ENCODE measurements at regions not wholly inside any gene's neighbourhood (a gene's known extent, or its start where the extent isn't known, plus 50 kb on each side); places are given as distances from the start of the nearest gene placed in this dataset.
A peak's percentile ranks its signal among the peaks of the same experiment; 100 is the strongest.

DNA sequence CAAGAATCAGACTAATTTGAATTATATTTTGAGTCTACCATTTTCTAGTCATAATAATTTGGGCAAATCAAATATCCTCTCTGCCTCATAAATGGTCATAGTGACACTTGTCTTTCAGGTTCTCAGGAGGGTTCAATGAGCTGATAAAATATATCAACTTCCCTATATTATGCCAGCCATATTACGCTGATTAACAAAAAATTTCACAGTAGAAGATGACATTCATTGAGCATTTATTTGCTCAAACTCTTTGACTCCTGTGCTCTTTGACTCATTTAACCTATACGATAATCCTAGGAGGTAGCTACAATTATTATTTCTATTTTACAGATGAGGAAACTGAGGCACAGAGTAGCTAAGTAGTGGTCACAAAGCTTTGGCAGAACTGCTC is 60.0 kb upstream of the CCDC91 start:
- Histone ChIP-seq H3K27me3 (ENCODE audit: insufficient read depth, low read length) (no peaks in the 10 kb centered on the region), H4K20me1 (ENCODE audit: insufficient read depth) (no peaks in the 10 kb centered on the region), H3K79me2 (ENCODE audit: insufficient read depth, low read length) (no peaks in the 10 kb centered on the region), H3K9me3 (ENCODE audit: control insufficient read depth in 1 of 2, insufficient read depth in 1 of 2, low read depth in 1 of 2, low read length in 2 of 2) (no peaks in the 10 kb centered on the region), H3K36me3 (ENCODE audit: control insufficient read depth in 1 of 2, insufficient read depth in 2 of 2, low read length in 2 of 2) (no peaks in the 10 kb centered on the region), H3K27ac (ENCODE audit: low read depth, low read length) (no peak overlapping the region), H3K9ac (ENCODE audit: low read length) (no peak overlapping the region), H3K4me2 (ENCODE audit: low read length) (peak overlapping the region; percentile 17; the same call in 1 of the 2 replicates), H3K4me3 (replicated peaks in 1 of 2; ENCODE audit: low read depth in 1 of 2, low read length in 2 of 2) (no peak overlapping the region), H2AFZ (ENCODE audit: low read depth, low read length, poor library complexity, severe bottlenecking) (no peak overlapping the region), H3K9me2 (ENCODE audit: insufficient read depth) (no peaks in the 10 kb centered on the region), H3K4me1 (ENCODE audit: control insufficient read depth in 1 of 2, insufficient read depth in 2 of 2, low read length in 2 of 2) (peaks cover 0 to 8% of the 10 kb centered on the region in 2 experiments; a peak in 2 of 4 replicates)
- TF ChIP-seq ZNF274 (IDR thresholded peaks at IDR 0.05; ENCODE audit: low read depth, low read length) (no peak), SRF (IDR thresholded peaks at IDR 0.05; ENCODE audit: low read depth) (no peak), ELF1 (IDR thresholded peaks at IDR 0.05; ENCODE audit: borderline replicate concordance, low read depth) (no peak), CEBPB (IDR thresholded peaks at IDR 0.05; ENCODE audit: low read depth) (no peak)
- TF ChIP-seq, protein P1, sequence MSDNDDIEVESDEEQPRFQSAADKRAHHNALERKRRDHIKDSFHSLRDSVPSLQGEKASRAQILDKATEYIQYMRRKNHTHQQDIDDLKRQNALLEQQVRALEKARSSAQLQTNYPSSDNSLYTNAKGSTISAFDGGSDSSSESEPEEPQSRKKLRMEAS (IDR thresholded peaks at IDR 0.05), result no peak
- intact Hi-C loops (cut with micrococcal nuclease), result no loop called here
- ChIA-PET RAD21 (ENCODE audit: low non-redundant PET in 1 of 2, low total read pairs in 2 of 2, uncharacterized antibody in 2 of 2, unreplicated experiment in 2 of 2) (no interaction called here), CTCF (interaction anchor here (1.1 kb wide), 1 partner anchor 20 kb away, joined by 3 read pairs; no protein-coding TSS in a partner anchor), POLR2A (interaction anchor here (1.0 kb wide), 1 partner anchor 21 kb away, joined by 4 read pairs; no protein-coding TSS in a partner anchor)
- ATAC-seq (no peak), DNase-seq (ENCODE audit: low read depth, low spot score) (no peak)
- BruUV-seq (replicated peaks), result no TSS peak

DNA sequence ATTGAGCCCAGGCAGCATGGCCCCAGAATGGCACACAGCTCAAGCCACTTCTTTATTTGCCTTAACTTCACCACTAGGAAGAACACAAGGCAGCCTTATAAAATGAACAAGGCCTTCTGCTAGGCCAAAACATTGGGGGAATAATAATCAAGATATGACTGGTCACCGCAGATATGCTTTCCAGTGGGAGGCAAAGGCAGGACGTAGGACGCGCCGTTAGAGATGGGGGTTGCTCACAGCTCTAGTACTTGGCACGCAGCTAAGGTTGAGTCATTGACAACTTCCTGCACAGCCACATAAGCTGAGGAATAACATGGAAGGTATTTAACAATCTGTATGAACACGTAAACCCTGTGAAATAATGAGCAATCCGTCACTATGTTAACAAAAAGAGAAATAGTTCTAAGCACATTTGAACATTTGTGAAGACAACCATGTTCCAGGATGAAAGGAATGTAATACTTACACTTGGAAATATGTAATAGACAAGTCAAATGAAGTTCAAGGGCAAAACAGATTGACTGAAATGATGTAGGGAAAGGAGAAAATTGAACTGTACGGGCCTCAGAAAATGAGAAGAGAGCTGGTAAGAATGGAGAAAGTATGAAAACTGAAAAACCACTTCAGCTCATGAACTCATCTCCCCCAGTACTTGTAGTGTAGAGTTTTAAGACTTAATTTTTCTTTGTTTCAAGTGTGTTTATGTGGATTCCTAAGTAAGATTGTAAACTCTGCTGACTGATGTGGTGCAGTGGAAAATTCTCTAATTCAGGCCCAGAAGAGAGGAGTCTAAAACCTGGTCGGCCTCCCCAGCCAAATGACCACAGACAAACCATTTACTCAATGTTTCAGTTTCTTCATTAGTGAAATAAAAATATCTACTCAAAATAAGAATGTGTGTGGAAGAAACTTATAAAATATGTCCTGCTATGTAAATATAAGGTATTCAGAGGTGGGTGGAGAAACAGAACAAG is 59.3 kb upstream of the CCDC91 start:
- no peak overlapping the region for H3K9ac ChIP-seq (ENCODE audit: low read length)
- H4K20me1 ChIP-seq (ENCODE audit: insufficient read depth), result no peaks in the 10 kb centered on the region
- H3K9me3 ChIP-seq (ENCODE audit: control insufficient read depth in 1 of 2, insufficient read depth in 1 of 2, low read depth in 1 of 2, low read length in 2 of 2), result no peaks in the 10 kb centered on the region
- CTCF ChIA-PET, result interaction anchor here (1.1 kb wide), 1 partner anchor 20 kb away, joined by 3 read pairs; no protein-coding TSS in a partner anchor
- H3K27me3 ChIP-seq (ENCODE audit: insufficient read depth, low read length), result no peaks in the 10 kb centered on the region
- DNase-seq (ENCODE audit: low read depth, low spot score), result no peak
- no peak overlapping the region for H3K4me3 ChIP-seq (replicated peaks in 1 of 2; ENCODE audit: low read depth in 1 of 2, low read length in 2 of 2)
- no peaks in the 10 kb centered on the region for H3K79me2 ChIP-seq (ENCODE audit: insufficient read depth, low read length)
- H3K4me1 ChIP-seq (ENCODE audit: control insufficient read depth in 1 of 2, insufficient read depth in 2 of 2, low read length in 2 of 2), result peaks cover 0 to 8% of the 10 kb centered on the region in 2 experiments; a peak in 2 of 4 replicates
- RAD21 ChIA-PET (ENCODE audit: low non-redundant PET in 1 of 2, low total read pairs in 2 of 2, uncharacterized antibody in 2 of 2, unreplicated experiment in 2 of 2), result no interaction called here
- BruUV-seq (replicated peaks), result no TSS peak
- POLR2A ChIA-PET, result interaction anchor here (1.0 kb wide), 1 partner anchor 21 kb away, joined by 4 read pairs; no protein-coding TSS in a partner anchor
- H2AFZ ChIP-seq (ENCODE audit: low read depth, low read length, poor library complexity, severe bottlenecking), result peak overlapping the region; percentile 16
- H3K27ac ChIP-seq (ENCODE audit: low read depth, low read length), result no peak overlapping the region
- H3K9me2 ChIP-seq (ENCODE audit: insufficient read depth), result no peaks in the 10 kb centered on the region
- ATAC-seq, result no peak
- H3K36me3 ChIP-seq (ENCODE audit: control insufficient read depth in 1 of 2, insufficient read depth in 2 of 2, low read length in 2 of 2), result no peaks in the 10 kb centered on the region
- TF ChIP-seq TCF7L2 (IDR thresholded peaks at IDR 0.05; ENCODE audit: borderline replicate concordance, extremely low read depth, insufficient read depth, insufficient read length), result peak; percentile 32
- TF ChIP-seq ZFX (IDR thresholded peaks at IDR 0.05), result no peak
- intact Hi-C loops (cut with micrococcal nuclease), result no loop called here
- H3K4me2 ChIP-seq (ENCODE audit: low read length), result peak overlapping the region; percentile 17; the same call in 1 of the 2 replicates

Measured in HCT116 (cell line).